ENCODE measurements at regions not wholly inside any gene's neighbourhood (a gene's known extent, or its start where the extent isn't known, plus 50 kb on each side); places are given as distances from the start of the nearest gene placed in this dataset.
"Not testable (repeated sequence)": the region's sequence is repeated elsewhere in the genome, so short reads cannot be mapped to it uniquely, and the experiment has no call there.

DNA sequence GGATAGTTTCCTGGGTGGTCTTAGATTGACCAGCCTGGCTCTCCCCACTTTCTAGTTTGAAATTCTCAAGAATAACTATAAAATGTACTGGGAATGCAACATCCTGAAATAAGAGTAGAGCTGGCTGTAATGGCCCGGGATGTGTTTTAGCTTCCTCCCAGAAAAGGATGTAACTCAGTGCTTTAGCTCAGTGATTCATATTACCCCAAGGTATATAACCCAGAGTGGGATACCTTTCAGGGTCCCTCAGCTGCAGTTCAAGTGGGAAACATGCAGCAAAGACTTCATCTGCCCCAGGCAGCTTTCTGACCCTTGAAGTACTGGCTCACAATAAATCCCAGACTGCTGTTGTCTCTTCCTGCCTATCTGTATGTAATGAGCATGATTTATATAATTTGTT lies 666.7 kb upstream of the KCND2 start:
- TF ChIP-seq, protein P1, sequence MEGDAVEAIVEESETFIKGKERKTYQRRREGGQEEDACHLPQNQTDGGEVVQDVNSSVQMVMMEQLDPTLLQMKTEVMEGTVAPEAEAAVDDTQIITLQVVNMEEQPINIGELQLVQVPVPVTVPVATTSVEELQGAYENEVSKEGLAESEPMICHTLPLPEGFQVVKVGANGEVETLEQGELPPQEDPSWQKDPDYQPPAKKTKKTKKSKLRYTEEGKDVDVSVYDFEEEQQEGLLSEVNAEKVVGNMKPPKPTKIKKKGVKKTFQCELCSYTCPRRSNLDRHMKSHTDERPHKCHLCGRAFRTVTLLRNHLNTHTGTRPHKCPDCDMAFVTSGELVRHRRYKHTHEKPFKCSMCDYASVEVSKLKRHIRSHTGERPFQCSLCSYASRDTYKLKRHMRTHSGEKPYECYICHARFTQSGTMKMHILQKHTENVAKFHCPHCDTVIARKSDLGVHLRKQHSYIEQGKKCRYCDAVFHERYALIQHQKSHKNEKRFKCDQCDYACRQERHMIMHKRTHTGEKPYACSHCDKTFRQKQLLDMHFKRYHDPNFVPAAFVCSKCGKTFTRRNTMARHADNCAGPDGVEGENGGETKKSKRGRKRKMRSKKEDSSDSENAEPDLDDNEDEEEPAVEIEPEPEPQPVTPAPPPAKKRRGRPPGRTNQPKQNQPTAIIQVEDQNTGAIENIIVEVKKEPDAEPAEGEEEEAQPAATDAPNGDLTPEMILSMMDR (IDR thresholded peaks at IDR 0.05; ENCODE audit: extremely low read depth, insufficient read depth, missing control alignments), result no peak
- in situ Hi-C loops (cut with MboI; ENCODE audit: low pct_unique_long_range_greater_than_20kb, low sequenced_read_pairs, unreplicated experiment), result no loop called here
- DNase-seq (ENCODE audit: low spot score), result no peak

DNA sequence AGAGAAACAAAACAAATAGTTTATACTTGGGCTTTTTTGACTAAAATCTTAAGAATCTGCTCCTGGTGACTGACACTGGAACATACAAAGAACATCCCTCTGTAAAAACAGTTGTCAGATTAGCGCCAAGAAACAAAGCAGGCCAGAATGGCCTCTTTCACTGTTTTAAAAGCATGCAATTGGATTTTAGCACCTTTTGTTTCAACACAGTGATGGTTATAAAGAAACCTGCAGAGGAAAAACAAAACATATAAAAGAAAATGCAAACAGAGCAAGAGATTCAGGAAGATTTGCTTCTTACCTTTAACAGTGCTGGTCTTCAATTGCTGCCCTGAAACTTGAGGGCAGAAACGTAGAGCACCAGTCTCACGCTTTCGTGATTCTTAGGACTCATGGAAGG lies 652.2 kb upstream of the KCND2 start:
- no peak for DNase-seq (ENCODE audit: low spot score)
- TF ChIP-seq, protein P1 (IDR thresholded peaks at IDR 0.05; ENCODE audit: extremely low read depth, insufficient read depth, missing control alignments), result no peak
- in situ Hi-C loops (cut with MboI; ENCODE audit: low pct_unique_long_range_greater_than_20kb, low sequenced_read_pairs, unreplicated experiment), result no loop called here

DNA sequence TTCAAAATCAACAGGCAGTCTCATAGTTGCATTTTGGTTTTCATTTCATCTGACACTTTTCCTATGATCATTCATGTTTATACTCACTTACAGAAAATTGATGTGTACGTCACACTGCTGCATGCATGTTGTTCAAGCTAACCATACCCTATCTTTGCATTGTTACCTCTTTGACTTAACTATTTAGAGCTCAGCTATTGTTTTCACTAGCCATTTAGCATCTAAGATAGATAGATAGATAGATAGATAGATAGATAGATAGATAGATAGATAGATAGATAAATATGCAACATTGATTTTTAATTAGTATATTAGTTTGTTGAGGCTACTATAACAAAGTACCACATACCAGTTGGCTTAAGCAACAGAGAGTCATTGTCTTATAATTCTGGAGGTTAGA lies 649.5 kb upstream of the KCND2 start:
- DNase-seq (ENCODE audit: low spot score), result no peak
- in situ Hi-C loops (cut with MboI; ENCODE audit: low pct_unique_long_range_greater_than_20kb, low sequenced_read_pairs, unreplicated experiment), result no loop called here
- TF ChIP-seq, protein P1 (IDR thresholded peaks at IDR 0.05; ENCODE audit: extremely low read depth, insufficient read depth, missing control alignments), result no peak

DNA sequence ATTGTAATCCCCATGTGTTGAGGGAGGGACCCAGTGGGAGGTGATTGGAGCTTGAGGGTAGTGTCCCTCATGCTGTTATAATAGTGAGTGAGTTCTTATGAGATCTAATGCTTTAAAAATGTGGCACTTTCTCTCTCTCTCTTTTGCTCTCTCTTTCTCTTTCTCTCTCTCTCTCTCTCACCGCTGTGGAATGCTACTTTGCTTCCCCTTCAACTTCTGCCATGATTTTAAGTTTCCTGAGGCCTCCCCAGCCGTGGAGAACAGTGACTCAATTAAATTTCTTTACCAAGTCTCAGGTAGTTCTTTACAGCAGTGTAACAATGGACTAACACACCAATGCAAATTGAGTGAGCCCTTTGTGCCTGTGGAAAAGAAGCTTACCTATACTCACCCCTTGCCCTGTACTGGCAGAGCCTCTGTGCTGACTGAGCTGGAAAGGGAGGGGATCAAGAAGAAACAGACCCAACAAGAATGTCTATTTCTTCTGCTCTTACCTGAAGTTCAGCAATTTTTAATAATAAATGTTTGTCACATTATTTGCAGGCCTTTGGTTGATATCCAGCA lies 642.5 kb upstream of the KCND2 start:
- TF ChIP-seq, protein P1 (IDR thresholded peaks at IDR 0.05; ENCODE audit: extremely low read depth, insufficient read depth, missing control alignments), result no peak
- no peak for DNase-seq (ENCODE audit: low spot score)
- in situ Hi-C loops (cut with MboI; ENCODE audit: low pct_unique_long_range_greater_than_20kb, low sequenced_read_pairs, unreplicated experiment), result no loop called here

DNA sequence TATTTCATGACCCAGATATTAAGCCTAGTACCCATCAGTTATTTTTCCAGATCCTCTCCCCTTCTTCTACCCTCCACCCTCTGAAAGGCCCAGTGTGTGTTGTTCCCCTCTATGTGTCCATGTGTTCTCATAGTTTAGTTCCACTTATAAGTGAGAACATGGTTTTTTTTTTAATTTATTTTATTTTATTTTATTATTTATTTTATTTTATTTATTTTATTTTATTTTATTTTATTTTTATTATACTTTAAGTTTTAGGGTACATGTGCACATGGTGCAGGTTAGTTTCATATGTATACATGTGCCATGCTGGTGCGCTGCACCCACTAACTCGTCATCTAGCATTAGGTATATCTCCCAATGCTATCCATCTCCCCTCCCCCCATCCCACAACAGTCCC lies 639.2 kb upstream of the KCND2 start:
- in situ Hi-C loops (cut with MboI; ENCODE audit: low pct_unique_long_range_greater_than_20kb, low sequenced_read_pairs, unreplicated experiment); DNase-seq (ENCODE audit: low spot score): not testable (repeated sequence)

DNA sequence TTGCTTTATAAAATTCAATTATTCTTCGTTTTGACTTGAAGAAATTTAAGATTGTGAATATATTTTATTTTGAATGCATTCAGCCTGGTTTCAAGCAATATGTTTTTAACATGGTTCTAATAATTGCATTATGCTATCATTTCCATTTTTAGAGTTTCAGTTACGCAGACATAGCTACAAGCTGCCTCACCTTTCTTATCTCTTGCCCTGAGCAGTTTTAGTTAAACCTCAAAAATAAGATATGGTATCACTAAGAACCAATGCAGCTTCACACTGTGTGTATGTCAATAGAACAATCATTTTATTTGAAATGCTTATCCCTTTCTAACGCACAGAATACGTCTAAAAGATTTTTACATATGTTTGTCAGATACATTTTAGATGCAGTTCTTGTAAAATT lies 632.6 kb upstream of the KCND2 start:
- in situ Hi-C loops (cut with MboI; ENCODE audit: low pct_unique_long_range_greater_than_20kb, low sequenced_read_pairs, unreplicated experiment), result no loop called here
- TF ChIP-seq, protein P1 (IDR thresholded peaks at IDR 0.05; ENCODE audit: extremely low read depth, insufficient read depth, missing control alignments), result no peak
- DNase-seq (ENCODE audit: low spot score), result no peak

DNA sequence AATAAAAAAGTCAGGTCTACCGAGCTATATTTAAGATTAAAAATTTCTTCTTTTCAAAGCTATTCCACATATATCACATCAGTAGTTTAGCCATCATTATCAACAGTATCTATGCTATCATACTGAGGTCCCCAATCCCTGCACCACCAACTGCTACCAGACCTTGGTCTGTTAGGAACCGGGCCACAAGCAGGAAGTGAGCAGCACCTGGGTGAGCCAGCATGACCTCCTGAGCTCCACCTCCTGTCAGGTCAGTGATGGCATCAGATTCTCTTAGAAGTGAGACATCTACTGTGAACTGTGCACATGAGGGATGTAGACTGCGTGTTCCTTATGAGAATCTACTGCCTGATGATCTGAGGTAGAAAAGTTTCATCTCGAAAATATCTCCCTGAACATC lies 632.1 kb upstream of the KCND2 start:
- TF ChIP-seq, protein P1 (IDR thresholded peaks at IDR 0.05; ENCODE audit: extremely low read depth, insufficient read depth, missing control alignments), result no peak
- no peak for DNase-seq (ENCODE audit: low spot score)
- in situ Hi-C loops (cut with MboI; ENCODE audit: low pct_unique_long_range_greater_than_20kb, low sequenced_read_pairs, unreplicated experiment), result no loop called here

All from GM13977 (cell line).